ENCODE measurements at regions not wholly inside any gene's neighbourhood (a gene's known extent, or its start where the extent isn't known, plus 50 kb on each side); places are given as distances from the start of the nearest gene placed in this dataset.
"Not testable (repeated sequence)": the region's sequence is repeated elsewhere in the genome, so short reads cannot be mapped to it uniquely, and the experiment has no call there.

GRCh38 chr15:35698966-35699575 lies 153.1 kb upstream of the DPH6 start:
- ChIA-PET POLR2A (no interaction called here), CTCF (no interaction called here), RAD21 (ENCODE audit: low non-redundant PET in 1 of 2, low total read pairs in 2 of 2, uncharacterized antibody in 2 of 2, unreplicated experiment in 2 of 2) (no interaction called here)
- Histone ChIP-seq H3K9ac (ENCODE audit: low read length) (no peak overlapping the region), H3K4me1 (ENCODE audit: control insufficient read depth in 1 of 2, insufficient read depth in 2 of 2, low read length in 2 of 2) (peaks cover 11 to 21% of the 10 kb centered on the region in 2 experiments), H3K9me2 (ENCODE audit: insufficient read depth) (no peaks in the 10 kb centered on the region), H3K79me2 (ENCODE audit: insufficient read depth, low read length) (no peaks in the 10 kb centered on the region), H3K27me3 (ENCODE audit: insufficient read depth, low read length) (no peaks in the 10 kb centered on the region), H3K27ac (ENCODE audit: low read depth, low read length) (no peak overlapping the region), H3K9me3 (ENCODE audit: control insufficient read depth in 1 of 2, insufficient read depth in 1 of 2, low read depth in 1 of 2, low read length in 2 of 2) (no peaks in the 10 kb centered on the region), H3K36me3 (ENCODE audit: control insufficient read depth in 1 of 2, insufficient read depth in 2 of 2, low read length in 2 of 2) (no peaks in the 10 kb centered on the region), H3K4me3 (replicated peaks in 1 of 2; ENCODE audit: low read depth in 1 of 2, low read length in 2 of 2) (no peak overlapping the region), H3K4me2 (ENCODE audit: low read length) (no peak overlapping the region), H2AFZ (ENCODE audit: low read depth, low read length, poor library complexity, severe bottlenecking) (no peak overlapping the region), H4K20me1 (ENCODE audit: insufficient read depth) (no peaks in the 10 kb centered on the region)
- ATAC-seq (no peak), DNase-seq (ENCODE audit: low read depth, low spot score) (no peak)
- TF ChIP-seq JUND (IDR thresholded peaks at IDR 0.05) (no peak), TCF7L2 (IDR thresholded peaks at IDR 0.05; ENCODE audit: borderline replicate concordance, extremely low read depth, insufficient read depth, insufficient read length) (no peak), SIN3A (IDR thresholded peaks at IDR 0.05; ENCODE audit: low read depth) (no peak), MAX (IDR thresholded peaks at IDR 0.05) (no peak), CBX3 (IDR thresholded peaks at IDR 0.05; ENCODE audit: low read depth) (no peak), CEBPB (IDR thresholded peaks at IDR 0.05; ENCODE audit: low read depth) (no peak), EGR1 (IDR thresholded peaks at IDR 0.05; ENCODE audit: low read depth) (no peak), SRF (IDR thresholded peaks at IDR 0.05; ENCODE audit: low read depth) (no peak), POLR2AphosphoS5 (IDR thresholded peaks at IDR 0.05; ENCODE audit: low read depth, low read length) (no peak), RAD21 (IDR thresholded peaks at IDR 0.05; ENCODE audit: low read depth) (no peak)
- no TSS peak for BruUV-seq (replicated peaks)
- intact Hi-C loops (cut with micrococcal nuclease): no loop called here

- H3K4me3 ChIP-seq (replicated peaks in 1 of 2; ENCODE audit: low read depth in 1 of 2, low read length in 2 of 2); ATAC-seq; H3K9ac ChIP-seq (ENCODE audit: low read length); CTCF ChIA-PET; POLR2A ChIA-PET; H3K9me3 ChIP-seq (ENCODE audit: control insufficient read depth in 1 of 2, insufficient read depth in 1 of 2, low read depth in 1 of 2, low read length in 2 of 2); DNase-seq (ENCODE audit: low read depth, low spot score); H3K27ac ChIP-seq (ENCODE audit: low read depth, low read length); H4K20me1 ChIP-seq (ENCODE audit: insufficient read depth); H2AFZ ChIP-seq (ENCODE audit: low read depth, low read length, poor library complexity, severe bottlenecking); H3K27me3 ChIP-seq (ENCODE audit: insufficient read depth, low read length); BruUV-seq (replicated peaks); intact Hi-C loops (cut with micrococcal nuclease); RAD21 ChIA-PET (ENCODE audit: low non-redundant PET in 1 of 2, low total read pairs in 2 of 2, uncharacterized antibody in 2 of 2, unreplicated experiment in 2 of 2); H3K9me2 ChIP-seq (ENCODE audit: insufficient read depth); H3K4me2 ChIP-seq (ENCODE audit: low read length); H3K36me3 ChIP-seq (ENCODE audit: control insufficient read depth in 1 of 2, insufficient read depth in 2 of 2, low read length in 2 of 2); H3K79me2 ChIP-seq (ENCODE audit: insufficient read depth, low read length): not testable (repeated sequence)
- H3K4me1 ChIP-seq (ENCODE audit: control insufficient read depth in 1 of 2, insufficient read depth in 2 of 2, low read length in 2 of 2): peaks cover 11 to 21% of the 10 kb centered on the region in 2 experiments
These were observed 154.2 kb upstream of the DPH6 start for GRCh38 chr15:35700091-35700593.

Data from HCT116 (cell line).